Endothelial cell of umbilical vein (primary cell): ENCODE measurements at regions not wholly inside any gene's neighbourhood (a gene's known extent, or its start where the extent isn't known, plus 50 kb on each side); places are given as distances from the start of the nearest gene placed in this dataset.
A peak's percentile ranks its signal among the peaks of the same experiment; 100 is the strongest.

Source experiments
- CTCF ChIP-seq, 2 donors: IDR thresholded peaks; 1 replicate in 1 of 2; 2 replicates in 1 of 2; pipeline ENCODE4 v1.5.1; 2011; ENCODE audit warnings: low read length in 2 of 2, mild to moderate bottlenecking in 2 of 2, moderate library complexity in 2 of 2, control low read depth in 1 of 2, inconsistent platforms in 1 of 2, low read depth in 1 of 2; ENCODE audit not compliant: insufficient read depth in 1 of 2; ENCODE audit errors: extremely low read depth in 1 of 2
- EZH2 ChIP-seq: IDR thresholded peaks from 2 replicates; pipeline ENCODE4 v1.6.1; 2012; ENCODE audit warnings: borderline replicate concordance, low read depth, mild to moderate bottlenecking, moderate library complexity, low read length, inconsistent platforms; ENCODE audit not compliant: severe bottlenecking
- GATA2 ChIP-seq: IDR thresholded peaks from 2 replicates; pipeline ENCODE4 v1.7.0; 2011; ENCODE audit warnings: low read depth, mild to moderate bottlenecking, moderate library complexity, mixed read lengths, low read length; ENCODE audit not compliant: insufficient read length, insufficient read depth
- JUN ChIP-seq: IDR thresholded peaks from 2 replicates; pipeline ENCODE4 v1.6.1; 2011; ENCODE audit warnings: borderline replicate concordance, low read depth; ENCODE audit not compliant: insufficient read length, insufficient read depth
- MYC ChIP-seq: IDR thresholded peaks from one replicate; pipeline ENCODE4 v1.6.1; 2011; ENCODE audit warnings: mild to moderate bottlenecking, low read depth, low read length
- POLR2A ChIP-seq: IDR thresholded peaks from 2 replicates; pipeline ENCODE4 v1.6.1; 2012; ENCODE audit warnings: low read depth, mild to moderate bottlenecking, control low read depth, low read length
- POLR2AphosphoS5 ChIP-seq: IDR thresholded peaks from 2 replicates; pipeline ENCODE4 v1.6.1; 2012; ENCODE audit warnings: low read depth, mild to moderate bottlenecking, control low read depth, low read length, moderate library complexity; ENCODE audit not compliant: insufficient read depth
- TF ChIP-seq, protein P1 (sequence below): IDR thresholded peaks from 2 replicates; pipeline ENCODE4 v1.6.1; 2011; ENCODE audit not compliant: insufficient read depth, insufficient read length

- TF ChIP-seq CTCF (IDR thresholded peaks at IDR 0.05; ENCODE audit: extremely low read depth in 1 of 2, insufficient read depth in 1 of 2, low read depth in 1 of 2, low read length in 2 of 2) (no peak), EZH2 (no peak), POLR2A (no peak), POLR2AphosphoS5 (peak; percentile 20), GATA2 (no peak), MYC (no peak), JUN (no peak)
- TF ChIP-seq, protein P1, sequence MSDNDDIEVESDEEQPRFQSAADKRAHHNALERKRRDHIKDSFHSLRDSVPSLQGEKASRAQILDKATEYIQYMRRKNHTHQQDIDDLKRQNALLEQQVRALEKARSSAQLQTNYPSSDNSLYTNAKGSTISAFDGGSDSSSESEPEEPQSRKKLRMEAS, result no peak
These were observed 165.8 kb upstream of the PRSS1 start for GRCh38 chr7:142583446-142583845.
